ENCODE measurements at regions not wholly inside any gene's neighbourhood (a gene's known extent, or its start where the extent isn't known, plus 50 kb on each side); places are given as distances from the start of the nearest gene placed in this dataset.

GRCh38 chr18:75612456-75612855 is 185.0 kb upstream of the SMIM21 start:
- no peak overlapping the region for H3K9ac ChIP-seq (ENCODE audit: insufficient read depth, low read length, poor library complexity, severe bottlenecking)
- no peak overlapping the region for H3K4me3 ChIP-seq (replicated peaks in 1 of 3; ENCODE audit: low read depth in 2 of 3, low read length in 3 of 3)
- no peak overlapping the region for H3K27ac ChIP-seq (ENCODE audit: low read depth in 1 of 2, low read length in 2 of 2)
- Mint-ChIP-seq H3K27me3 (ENCODE audit: low read depth in 3 of 3) (peaks cover 0 to 2% (median 0%) of the 10 kb centered on the region in 3 donors), H3K36me3 (no peaks in the 10 kb centered on the region), H3K4me1 (no peaks in the 10 kb centered on the region), H3K27ac (no peak overlapping the region), H3K9me3 (peaks cover 0 to 4% (median 2%) of the 10 kb centered on the region in 7 donors), H3K4me3 (no peak overlapping the region)
- H3K9me3 ChIP-seq (replicated peaks in 1 of 2; ENCODE audit: control insufficient read depth in 1 of 2, insufficient read depth in 1 of 2, low read length in 2 of 2): no peaks in the 10 kb centered on the region
- no peak for TF ChIP-seq CTCF (IDR thresholded peaks at IDR 0.05)
- no peak for DNase-seq
- no peak overlapping the region for H2AFZ ChIP-seq (ENCODE audit: insufficient read depth, low read depth, low read length, poor library complexity, severe bottlenecking)
- no peaks in the 10 kb centered on the region for H3K79me2 ChIP-seq (ENCODE audit: insufficient read depth, low read length)
- no peaks in the 10 kb centered on the region for H3K36me3 ChIP-seq (replicated peaks in 1 of 2; ENCODE audit: control insufficient read depth in 1 of 2, insufficient read depth in 2 of 2, low read length in 2 of 2)
- no peaks in the 10 kb centered on the region for H3K4me1 ChIP-seq (ENCODE audit: control insufficient read depth in 1 of 2, insufficient read depth in 2 of 2, low read length in 2 of 2)
- no peak overlapping the region for H3K4me2 ChIP-seq (replicated peaks; ENCODE audit: extremely low read depth, low read length, poor library complexity, severe bottlenecking)
- intact Hi-C loops (cut with micrococcal nuclease): no loop called here
- H3K27me3 ChIP-seq (ENCODE audit: control insufficient read depth in 2 of 2, insufficient read depth in 2 of 2, low read length in 2 of 2): no peaks in the 10 kb centered on the region
- WGBS (ENCODE audit: insufficient coverage): no CpG with 5 or more reads among the region's 5 CpGs
- no peaks in the 10 kb centered on the region for H4K20me1 ChIP-seq (ENCODE audit: insufficient read depth, low read length)

- intact Hi-C loops (cut with micrococcal nuclease): no loop called here
- H3K4me2 ChIP-seq (replicated peaks; ENCODE audit: extremely low read depth, low read length, poor library complexity, severe bottlenecking): no peak overlapping the region
- no peak overlapping the region for H3K9ac ChIP-seq (ENCODE audit: insufficient read depth, low read length, poor library complexity, severe bottlenecking)
- H3K27me3 ChIP-seq (ENCODE audit: control insufficient read depth in 2 of 2, insufficient read depth in 2 of 2, low read length in 2 of 2): no peaks in the 10 kb centered on the region
- no peak overlapping the region for H3K27ac ChIP-seq (ENCODE audit: low read depth in 1 of 2, low read length in 2 of 2)
- no peak overlapping the region for H2AFZ ChIP-seq (ENCODE audit: insufficient read depth, low read depth, low read length, poor library complexity, severe bottlenecking)
- H3K27me3 Mint-ChIP-seq (ENCODE audit: low read depth in 3 of 3): peaks cover 0 to 2% (median 0%) of the 10 kb centered on the region in 3 donors
- H3K4me3 Mint-ChIP-seq: no peak overlapping the region
- no peak for TF ChIP-seq CTCF (IDR thresholded peaks at IDR 0.05)
- H3K9me3 Mint-ChIP-seq: peaks cover 1 to 11% (median 8%) of the 10 kb centered on the region in 7 donors
- no CpG with 5 or more reads among the region's 2 CpGs for WGBS (ENCODE audit: insufficient coverage)
- no peaks in the 10 kb centered on the region for H4K20me1 ChIP-seq (ENCODE audit: insufficient read depth, low read length)
- H3K79me2 ChIP-seq (ENCODE audit: insufficient read depth, low read length): no peaks in the 10 kb centered on the region
- no peaks in the 10 kb centered on the region for H3K4me1 Mint-ChIP-seq
- no peaks in the 10 kb centered on the region for H3K36me3 ChIP-seq (replicated peaks in 1 of 2; ENCODE audit: control insufficient read depth in 1 of 2, insufficient read depth in 2 of 2, low read length in 2 of 2)
- peaks cover 4 to 6% of the 10 kb centered on the region in 2 donors for H3K9me3 ChIP-seq (replicated peaks in 1 of 2; ENCODE audit: control insufficient read depth in 1 of 2, insufficient read depth in 1 of 2, low read length in 2 of 2)
- no peak overlapping the region for H3K4me3 ChIP-seq (replicated peaks in 1 of 3; ENCODE audit: low read depth in 2 of 3, low read length in 3 of 3)
- H3K36me3 Mint-ChIP-seq: no peaks in the 10 kb centered on the region
- no peak overlapping the region for H3K27ac Mint-ChIP-seq
- no peaks in the 10 kb centered on the region for H3K4me1 ChIP-seq (ENCODE audit: control insufficient read depth in 1 of 2, insufficient read depth in 2 of 2, low read length in 2 of 2)
- DNase-seq: no peak
These were observed 180.2 kb upstream of the SMIM21 start for GRCh38 chr18:75607701-75608100.
